Natural killer cell (primary cell): ENCODE measurements at regions not wholly inside any gene's neighbourhood (a gene's known extent, or its start where the extent isn't known, plus 50 kb on each side); places are given as distances from the start of the nearest gene placed in this dataset.

Experiments used
- ATAC-seq, 3 donors: fragments of 150-1000 bp in 2 of 3; fragments of 200-7000 bp in 1 of 3; cut with Tn5 transposase; 1 replicate in 1 of 3; 2 replicates in 2 of 3; pipeline ENCODE4 v1.10.0; 2021; ENCODE audit warnings: mild to moderate bottlenecking in 2 of 3, moderate library complexity in 2 of 3
- DNase-seq, 2 donors: peaks; one replicate each; pipeline versions ENCODE4 v3.0.0 to v3.0.0-alpha.2; 2013 to 2021; ENCODE audit warnings: mixed read lengths in 1 of 2
- H3K27ac ChIP-seq: one replicate; pipeline ENCODE4 v1.5.1; 2013; ENCODE audit warnings: mild to moderate bottlenecking, low read length
- H3K27me3 ChIP-seq: one replicate; pipeline ENCODE4 v1.6.1; 2013; ENCODE audit warnings: low read length; ENCODE audit not compliant: control insufficient read depth, insufficient read depth
- H3K36me3 ChIP-seq: one replicate; pipeline ENCODE4 v1.6.1; 2013; ENCODE audit warnings: low read length; ENCODE audit not compliant: control insufficient read depth, insufficient read depth
- H3K4me1 ChIP-seq: one replicate; pipeline ENCODE4 v1.6.1; 2013; ENCODE audit warnings: low read length; ENCODE audit not compliant: control insufficient read depth, insufficient read depth
- H3K4me3 ChIP-seq: one replicate; pipeline ENCODE4 v1.5.1; 2013; ENCODE audit warnings: low read length
- H3K9me3 ChIP-seq: one replicate; pipeline ENCODE4 v1.6.1; 2013; ENCODE audit warnings: low read length; ENCODE audit not compliant: control insufficient read depth, insufficient read depth
- H3K27ac Mint-ChIP-seq, 2 donors: one replicate each; pipeline ENCODE4 v1.8.0; 2022; ENCODE audit warnings: mild to moderate bottlenecking in 2 of 2, mixed read lengths in 2 of 2, moderate library complexity in 1 of 2
- H3K27me3 Mint-ChIP-seq, 2 donors: one replicate each; pipeline ENCODE4 v1.8.0; 2022; ENCODE audit warnings: low read depth in 2 of 2, mixed read lengths in 2 of 2
- H3K36me3 Mint-ChIP-seq: one replicate; pipeline ENCODE4 v1.8.0; 2022; ENCODE audit warnings: mixed read lengths
- H3K4me1 Mint-ChIP-seq, 2 donors: one replicate each; pipeline ENCODE4 v1.8.0; 2022; ENCODE audit warnings: mixed read lengths in 2 of 2
- H3K4me3 Mint-ChIP-seq: one replicate; pipeline ENCODE4 v1.8.0; 2022; ENCODE audit warnings: mild to moderate bottlenecking, moderate library complexity, mixed read lengths
- H3K9me3 Mint-ChIP-seq, 2 donors: one replicate each; pipeline ENCODE4 v1.8.0; 2022; ENCODE audit warnings: mixed read lengths in 2 of 2
- CTCF ChIP-seq: fragments of 200-600 bp; IDR thresholded peaks from one replicate; pipeline ENCODE4 v1.8.0; 2022; ENCODE audit warnings: antibody characterized with exemption
- WGBS: methylation state at CpG from one replicate; pipeline ENCODE4 v1.1.7; 2013; ENCODE audit warnings: missing lambda C conversion rate; ENCODE audit not compliant: insufficient coverage; 5-methylcytosine and 5-hydroxymethylcytosine counted together
- intact Hi-C: fragments of 100-400 bp; cut with micrococcal nuclease; formaldehyde crosslinking; loops from one replicate; pipeline ENCODE4 v1.14.2; 2022

- no peaks in the 10 kb centered on the region for H3K4me1 Mint-ChIP-seq
- peaks cover 5 to 9% of the 10 kb centered on the region in 2 donors for H3K27me3 Mint-ChIP-seq
- 53% methylated on average over 2 of the region's 2 CpGs for WGBS
- intact Hi-C loops, result no loop called here
- Histone ChIP-seq H3K27ac (no peak overlapping the region), H3K27me3 (no peaks in the 10 kb centered on the region), H3K36me3 (no peaks in the 10 kb centered on the region), H3K4me3 (no peak overlapping the region), H3K9me3 (no peaks in the 10 kb centered on the region), H3K4me1 (no peaks in the 10 kb centered on the region)
- H3K4me3 Mint-ChIP-seq, result no peak overlapping the region
- H3K9me3 Mint-ChIP-seq, result peaks cover 0 to under 1% of the 10 kb centered on the region in 2 donors
- TF ChIP-seq CTCF, result no peak
- no peak for ATAC-seq
- peaks cover 2% of the 10 kb centered on the region for H3K36me3 Mint-ChIP-seq
- H3K27ac Mint-ChIP-seq, result no peak overlapping the region
- no peak for DNase-seq
These were observed 54.7 kb upstream of the CLMN start for GRCh38 chr14:95374239-95374997.

- H3K4me3 Mint-ChIP-seq, result no peak overlapping the region
- H3K27me3 Mint-ChIP-seq, result peaks cover 15 to 16% of the 10 kb centered on the region in 2 donors
- Histone ChIP-seq H3K4me3 (no peak overlapping the region), H3K27me3 (no peaks in the 10 kb centered on the region), H3K36me3 (no peaks in the 10 kb centered on the region), H3K27ac (no peak overlapping the region), H3K9me3 (no peaks in the 10 kb centered on the region), H3K4me1 (no peaks in the 10 kb centered on the region)
- intact Hi-C loops, result no loop called here
- no peak overlapping the region for H3K27ac Mint-ChIP-seq
- DNase-seq (no peak), ATAC-seq (no peak)
- WGBS, result 91% methylated on average over 2 of the region's 2 CpGs
- no peaks in the 10 kb centered on the region for H3K36me3 Mint-ChIP-seq
- TF ChIP-seq CTCF, result no peak
- no peaks in the 10 kb centered on the region for H3K9me3 Mint-ChIP-seq
- H3K4me1 Mint-ChIP-seq, result no peaks in the 10 kb centered on the region
These were observed 50.4 kb upstream of the CLMN start for GRCh38 chr14:95370076-95370475.
